GM19468 (cell line): ENCODE measurements at regions not wholly inside any gene's neighbourhood (a gene's known extent, or its start where the extent isn't known, plus 50 kb on each side); places are given as distances from the start of the nearest gene placed in this dataset.

Experiments
- ATAC-seq: cut with Tn5 transposase; IDR thresholded peaks from one replicate; pipeline ENCODE4 v1.9.1; 2021; ENCODE audit warnings: mild to moderate bottlenecking, moderate library complexity, moderate number of reproducible peaks; ENCODE audit not compliant: unreplicated experiment; ENCODE audit errors: extremely low read depth

GRCh38 chr13:56886398-56886797 is 254.3 kb upstream of the PRR20A start:
- ATAC-seq: no peak

DNA sequence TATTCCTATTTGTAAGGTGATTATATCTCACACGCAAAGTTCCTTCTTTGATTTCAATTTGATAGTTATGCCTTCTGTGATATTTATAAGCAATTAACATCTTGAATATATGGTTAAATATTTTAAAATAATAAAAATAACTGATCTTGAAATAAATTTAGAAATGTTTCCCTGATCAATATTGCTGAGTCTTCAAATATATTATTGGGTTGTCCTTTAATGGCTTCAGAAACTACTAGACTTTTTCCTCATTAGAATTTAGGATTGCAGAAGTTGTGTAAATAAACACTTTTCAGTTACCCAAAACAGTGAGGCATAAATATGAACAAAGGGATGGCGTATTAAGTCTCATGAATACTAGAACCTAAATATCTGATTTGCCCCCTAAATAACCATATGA is 252.3 kb upstream of the PRR20A start:
- ATAC-seq: no peak

DNA sequence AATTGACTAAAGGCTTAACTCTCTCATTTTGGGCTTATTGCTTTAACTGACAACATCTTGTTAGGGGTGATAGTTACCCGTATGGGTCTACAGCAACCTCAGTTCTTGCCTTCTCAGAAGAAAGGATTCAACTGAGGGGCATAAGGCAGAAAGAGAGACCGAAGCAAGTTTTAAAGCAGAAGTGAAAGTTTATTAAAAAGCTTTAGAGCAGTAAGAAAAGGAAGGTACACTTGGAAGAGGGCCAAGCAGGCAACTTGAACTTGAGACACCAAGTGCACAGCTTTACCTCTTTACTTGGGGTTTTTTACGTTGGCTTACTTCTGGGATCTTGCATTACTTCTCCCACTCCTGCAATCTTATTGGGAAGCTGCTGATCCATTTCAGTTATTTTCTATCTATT is 246.9 kb upstream of the PRR20A start:
- ATAC-seq: no peak

DNA sequence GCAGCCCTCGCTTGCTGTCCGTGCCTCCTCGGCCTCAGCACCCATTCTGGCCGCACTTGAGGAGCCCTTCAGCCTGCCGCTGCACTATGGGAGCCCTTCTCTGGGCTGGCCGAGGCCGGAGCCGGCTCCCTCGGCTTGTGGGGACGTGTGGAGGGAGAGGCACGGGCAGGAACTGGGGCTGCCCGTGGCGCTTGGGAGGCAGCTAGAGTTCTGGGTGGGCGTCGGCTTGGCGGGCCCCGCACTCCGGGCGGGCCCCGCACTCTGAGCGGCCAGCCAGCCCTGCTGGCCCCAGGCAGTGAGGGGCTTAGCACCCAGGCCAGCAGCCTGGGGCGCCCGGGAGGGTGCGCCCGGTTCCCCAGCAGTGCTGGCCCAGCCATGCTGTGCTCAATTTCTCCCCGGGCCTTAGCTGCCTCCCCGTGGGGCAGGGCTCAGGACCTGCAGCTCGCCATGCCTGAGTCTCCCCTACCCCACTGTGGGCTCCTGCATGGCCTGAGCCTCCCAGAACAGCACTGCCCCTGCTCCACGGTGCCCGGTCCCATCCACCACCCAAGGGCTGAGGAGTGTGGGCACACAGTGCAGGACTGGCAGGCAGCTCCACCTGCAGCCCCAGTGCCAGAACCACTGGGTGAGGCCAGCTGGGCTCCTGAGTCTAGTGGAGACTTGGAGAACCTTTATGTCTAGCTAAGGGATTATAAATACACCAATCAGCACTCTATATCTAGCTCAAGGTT is 240.0 kb upstream of the PRR20A start:
- ATAC-seq: no peak

GRCh38 chr13:56902276-56902675 is 238.4 kb upstream of the PRR20A start:
- ATAC-seq: no peak

DNA sequence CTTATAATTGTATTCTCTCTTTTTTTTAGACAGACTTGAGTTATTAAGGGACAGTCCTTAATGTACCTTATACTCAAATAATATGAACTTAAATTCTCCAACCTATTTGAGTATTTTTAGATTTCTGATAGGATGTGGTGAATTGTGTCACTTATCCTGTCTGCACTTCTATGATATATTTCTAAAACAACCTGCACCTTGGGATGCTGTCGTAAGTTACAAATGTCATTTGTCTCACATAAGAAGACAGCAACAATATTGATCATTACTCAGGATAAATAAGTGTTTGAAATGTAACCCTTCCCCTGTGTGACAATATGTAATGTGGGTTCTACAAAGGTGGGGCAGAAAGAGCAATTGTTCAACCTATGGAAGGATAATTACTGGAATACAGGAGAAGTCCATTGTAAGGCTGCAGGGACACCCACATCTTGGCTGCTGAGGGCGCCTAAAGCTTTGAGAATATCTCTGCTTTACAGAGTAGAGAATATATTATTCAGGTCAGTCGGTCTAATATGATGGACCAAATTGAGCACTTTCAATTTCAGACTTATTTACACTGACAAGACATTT is 236.9 kb upstream of the PRR20A start:
- no peak for ATAC-seq

DNA sequence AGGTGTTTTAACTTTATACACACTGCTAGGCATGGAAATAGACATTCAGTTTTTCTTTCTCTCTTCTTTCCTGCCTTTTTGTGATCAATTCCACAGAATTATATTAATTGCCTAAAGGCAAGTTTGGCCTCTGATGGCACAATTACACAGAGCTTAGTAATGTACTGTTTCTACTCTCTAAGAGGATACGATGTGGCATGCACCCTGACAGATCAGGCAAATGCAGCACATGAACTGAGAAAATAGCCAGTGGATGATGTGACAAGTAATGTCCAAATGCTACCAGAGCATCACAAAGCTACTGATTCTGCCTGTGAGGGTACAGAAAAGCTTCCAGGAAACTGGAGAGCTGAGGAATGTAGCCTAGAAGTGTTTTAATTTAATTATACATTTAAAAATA is 233.8 kb upstream of the PRR20A start:
- ATAC-seq: no peak

GRCh38 chr13:56907766-56908165 is 233.0 kb upstream of the PRR20A start:
- no peak for ATAC-seq

DNA sequence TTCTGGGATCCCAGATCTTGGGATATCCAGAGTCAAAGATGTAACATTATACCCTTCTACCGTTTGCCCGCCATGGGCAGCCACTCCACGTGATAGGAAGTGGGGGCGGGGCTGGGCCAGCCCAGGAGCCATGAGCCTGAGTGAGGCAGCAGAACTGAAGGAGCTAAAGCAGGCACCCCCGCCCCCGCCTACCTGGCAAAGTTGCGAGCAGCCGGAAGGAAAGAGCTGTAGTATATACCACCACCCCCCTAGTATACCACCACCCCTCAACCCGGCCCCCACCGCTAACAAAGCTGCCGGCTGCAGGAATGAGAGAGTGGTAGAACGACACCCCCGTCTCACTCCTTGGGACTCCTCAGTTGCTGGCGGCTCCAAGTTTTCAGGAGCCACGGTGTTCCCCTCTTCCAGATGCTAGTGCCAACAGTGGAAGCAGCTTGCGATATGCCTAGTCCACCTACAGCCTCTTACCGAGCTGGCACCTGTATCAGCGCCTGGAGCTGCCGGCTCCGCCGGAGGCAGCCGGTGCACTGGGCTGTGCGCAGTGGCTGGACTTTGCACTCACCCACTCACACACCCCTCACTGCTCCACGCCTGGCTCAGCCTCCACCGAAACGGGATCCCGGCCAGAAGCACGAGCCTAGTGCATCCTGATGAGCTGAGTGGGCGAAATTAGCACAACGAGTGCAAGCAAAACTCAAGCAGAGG is 230.7 kb upstream of the PRR20A start:
- no peak for ATAC-seq

- ATAC-seq: no peak
Observed at GRCh38 chr13:56917966-56918365, 222.8 kb upstream of the PRR20A start.

GRCh38 chr13:56923626-56924140 is 217.0 kb upstream of the PRR20A start:
- ATAC-seq: no peak

GRCh38 chr13:56924401-56924800 is 216.3 kb upstream of the PRR20A start:
- ATAC-seq: no peak

DNA sequence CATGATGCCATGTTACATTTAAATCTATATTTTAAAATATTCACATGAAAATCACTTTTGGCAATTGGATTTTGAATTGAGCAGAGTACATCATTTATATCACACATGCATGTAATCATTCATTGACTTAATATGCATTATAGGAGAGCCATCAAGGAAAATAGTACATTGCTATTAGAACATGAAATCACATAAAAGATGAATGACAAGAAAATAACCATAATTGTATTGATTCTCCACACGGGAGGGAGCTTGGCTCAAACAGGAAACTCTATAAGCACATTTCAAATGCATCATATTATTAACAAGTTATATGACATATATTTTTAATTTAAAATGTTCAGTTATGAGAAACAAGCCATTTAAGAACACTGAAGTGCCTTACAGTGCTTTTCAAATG is 208.6 kb upstream of the PRR20A start:
- ATAC-seq: no peak

GRCh38 chr13:56953965-56954364 is 186.8 kb upstream of the PRR20A start:
- ATAC-seq: no peak

DNA sequence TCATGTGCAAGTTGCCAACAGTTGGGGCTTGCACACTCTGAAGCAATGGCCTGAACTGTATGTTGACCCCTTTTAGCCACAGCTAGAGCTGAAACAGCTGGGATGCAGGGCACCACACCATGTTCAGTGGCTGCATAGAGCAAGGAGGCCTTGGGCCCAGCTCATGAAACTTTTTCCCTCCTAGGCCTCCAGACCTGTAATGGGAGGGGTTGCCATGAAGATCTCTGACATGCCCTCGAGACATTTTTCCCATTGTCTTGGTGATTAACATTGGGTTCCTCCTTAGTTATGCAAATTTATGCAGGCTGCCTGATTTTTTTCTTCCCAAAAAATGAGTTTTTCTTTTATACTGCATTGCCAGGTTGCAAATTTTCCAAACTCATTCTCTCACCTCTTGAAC is 165.1 kb upstream of the PRR20A start:
- no peak for ATAC-seq

- no peak for ATAC-seq
Observed at GRCh38 chr13:56980856-56981255, 159.9 kb upstream of the PRR20A start.

- ATAC-seq: no peak
Observed at GRCh38 chr13:56986121-56986520, 154.6 kb upstream of the PRR20A start.

DNA sequence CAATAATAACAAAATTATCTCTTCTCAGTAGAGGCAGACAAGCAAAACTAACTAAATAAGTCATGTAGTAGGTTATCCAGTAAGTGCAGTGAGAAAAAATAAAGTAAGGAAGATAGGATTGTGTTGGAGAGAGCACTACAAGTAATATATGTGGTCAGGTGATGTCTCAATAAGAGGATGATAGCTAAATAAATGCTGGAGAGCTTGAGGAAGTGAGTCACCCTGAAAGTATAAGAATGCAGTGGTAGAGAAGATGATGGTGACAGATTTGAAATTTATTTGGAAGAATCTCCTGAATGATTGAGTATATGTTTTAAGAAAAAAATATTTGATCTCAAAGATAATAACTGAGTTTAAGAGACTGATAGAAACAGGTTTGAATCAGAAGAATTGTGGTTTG is 152.2 kb upstream of the PRR20A start:
- ATAC-seq: no peak

DNA sequence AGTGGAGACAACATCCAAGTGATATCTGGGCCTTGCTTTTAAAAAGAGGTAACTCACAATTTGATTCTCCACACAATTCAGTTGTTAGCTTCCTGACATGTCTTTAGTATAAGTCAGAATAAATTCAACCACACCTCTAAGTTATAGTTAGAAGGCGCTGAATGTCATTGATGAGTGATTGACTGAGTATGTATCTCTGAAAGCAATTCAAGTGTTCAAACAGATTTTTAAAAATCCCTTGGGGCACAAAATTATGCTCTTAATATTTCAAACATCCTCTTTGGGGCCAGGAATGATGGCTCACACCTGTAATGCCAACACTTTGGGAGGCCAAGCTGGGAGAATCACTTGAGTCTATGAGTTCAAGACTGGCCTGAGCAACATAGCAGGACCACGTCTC is 137.0 kb upstream of the PRR20A start:
- no peak for ATAC-seq

DNA sequence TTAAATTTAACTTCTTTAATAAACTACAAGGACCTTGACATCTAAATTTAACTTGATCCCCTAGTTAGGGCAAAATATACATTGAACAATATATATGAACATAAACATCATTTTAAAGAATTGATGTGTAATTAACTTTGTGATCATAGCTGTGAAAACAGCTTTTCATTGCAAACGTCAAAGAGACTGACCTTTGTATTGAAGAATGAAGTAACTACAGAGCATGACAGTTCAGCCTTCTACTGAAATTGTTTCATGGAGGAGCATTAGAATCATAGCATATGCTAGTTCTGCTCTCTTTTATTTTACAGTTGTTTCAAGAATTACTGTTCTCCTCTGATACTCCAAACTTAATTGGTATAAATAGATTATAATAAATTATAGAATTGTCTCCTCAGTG is 123.4 kb upstream of the PRR20A start:
- ATAC-seq: no peak

GRCh38 chr13:57018915-57019314 is 121.8 kb upstream of the PRR20A start:
- no peak for ATAC-seq
